GM12872 (cell line): ENCODE measurements at regions not wholly inside any gene's neighbourhood (a gene's known extent, or its start where the extent isn't known, plus 50 kb on each side); places are given as distances from the start of the nearest gene placed in this dataset.

ENCODE experiments used
- TF ChIP-seq, protein P1 (sequence below): IDR thresholded peaks from 3 replicates; pipeline ENCODE4 v1.5.1; 2011; ENCODE audit warnings: low read depth, mild to moderate bottlenecking, low read length, moderate library complexity; ENCODE audit not compliant: insufficient read depth

DNA sequence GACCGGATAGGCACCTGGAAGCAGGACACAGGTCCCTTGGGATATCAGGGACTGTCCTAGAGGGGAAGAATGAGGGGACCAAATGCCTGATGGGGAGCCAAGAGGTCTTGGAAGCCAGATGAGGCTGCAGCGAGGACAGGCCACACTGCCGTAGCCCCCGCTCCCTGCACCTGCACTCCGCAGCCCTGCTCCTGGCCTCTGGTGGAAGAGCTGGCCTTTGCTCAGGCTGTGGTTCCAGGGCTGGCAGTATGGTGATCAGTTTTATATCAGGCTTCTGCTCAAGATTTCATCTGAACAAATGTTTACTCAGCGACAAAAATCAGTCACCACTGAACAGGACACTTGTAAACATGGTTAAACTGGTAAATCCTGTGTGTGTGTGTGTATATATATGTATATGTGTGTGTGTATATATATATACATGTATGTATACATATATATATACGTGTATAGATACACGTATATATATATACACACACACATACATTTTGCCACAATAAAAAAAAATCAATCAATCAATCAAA is 52.5 kb upstream of the TAF1B start:
- TF ChIP-seq, protein P1, sequence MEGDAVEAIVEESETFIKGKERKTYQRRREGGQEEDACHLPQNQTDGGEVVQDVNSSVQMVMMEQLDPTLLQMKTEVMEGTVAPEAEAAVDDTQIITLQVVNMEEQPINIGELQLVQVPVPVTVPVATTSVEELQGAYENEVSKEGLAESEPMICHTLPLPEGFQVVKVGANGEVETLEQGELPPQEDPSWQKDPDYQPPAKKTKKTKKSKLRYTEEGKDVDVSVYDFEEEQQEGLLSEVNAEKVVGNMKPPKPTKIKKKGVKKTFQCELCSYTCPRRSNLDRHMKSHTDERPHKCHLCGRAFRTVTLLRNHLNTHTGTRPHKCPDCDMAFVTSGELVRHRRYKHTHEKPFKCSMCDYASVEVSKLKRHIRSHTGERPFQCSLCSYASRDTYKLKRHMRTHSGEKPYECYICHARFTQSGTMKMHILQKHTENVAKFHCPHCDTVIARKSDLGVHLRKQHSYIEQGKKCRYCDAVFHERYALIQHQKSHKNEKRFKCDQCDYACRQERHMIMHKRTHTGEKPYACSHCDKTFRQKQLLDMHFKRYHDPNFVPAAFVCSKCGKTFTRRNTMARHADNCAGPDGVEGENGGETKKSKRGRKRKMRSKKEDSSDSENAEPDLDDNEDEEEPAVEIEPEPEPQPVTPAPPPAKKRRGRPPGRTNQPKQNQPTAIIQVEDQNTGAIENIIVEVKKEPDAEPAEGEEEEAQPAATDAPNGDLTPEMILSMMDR: no peak

DNA sequence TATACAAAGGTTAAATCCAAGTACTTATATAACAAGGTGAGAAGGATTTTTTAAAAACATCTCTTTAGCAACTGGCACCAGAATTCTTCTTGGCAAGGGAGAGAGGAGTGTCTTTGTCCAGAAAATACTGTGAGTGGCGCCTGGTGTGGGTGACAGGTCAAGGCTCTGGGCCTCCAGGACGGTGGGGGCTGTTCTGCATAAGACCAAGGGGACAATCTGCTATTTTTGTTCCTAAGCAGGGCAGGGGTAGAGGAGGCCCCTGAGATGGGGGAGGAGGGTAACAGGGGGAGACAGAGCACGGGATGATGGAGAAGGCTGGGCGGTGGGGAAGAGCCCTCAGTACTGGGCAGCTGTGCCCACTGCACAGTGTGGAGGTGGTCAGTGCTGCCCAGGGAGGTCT is 51.6 kb upstream of the TAF1B start:
- TF ChIP-seq, protein P1: no peak

DNA sequence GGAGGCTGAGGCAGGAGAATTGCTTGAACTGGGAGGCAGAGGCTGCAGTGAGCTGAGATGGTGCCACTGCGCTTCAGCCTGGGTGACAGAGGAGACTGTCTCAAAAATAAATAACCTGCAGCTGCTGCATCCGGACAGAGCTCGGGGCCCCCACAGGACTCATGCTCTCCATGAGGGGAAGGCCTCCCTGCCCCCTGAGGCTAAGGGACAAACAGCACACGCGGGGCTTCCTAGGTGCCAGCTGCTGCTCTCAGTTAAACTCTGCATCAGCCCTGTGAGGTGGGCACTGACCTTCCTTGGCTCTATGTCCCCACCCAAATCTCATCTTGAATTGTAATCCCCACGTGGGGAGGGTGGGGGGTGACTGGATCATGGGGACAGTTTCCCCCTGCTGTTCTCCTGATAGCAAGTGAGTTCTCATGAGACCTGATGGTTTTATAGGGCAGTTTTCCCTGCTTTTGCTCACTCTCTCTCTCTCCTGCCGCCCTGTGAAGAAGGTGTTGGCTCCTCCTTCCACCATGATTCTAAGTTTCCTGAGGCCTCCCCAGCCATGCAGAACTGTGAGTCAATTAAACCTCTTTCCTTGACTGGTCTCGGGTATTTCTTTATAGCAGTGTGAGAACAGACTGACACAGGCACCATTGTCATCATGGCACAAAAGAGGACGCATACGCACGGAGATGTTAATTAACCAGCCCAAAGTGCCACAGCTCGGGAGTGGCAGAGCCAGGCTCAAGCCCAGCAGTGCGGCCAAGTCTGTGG is 49.9 kb upstream of the TAF1B start:
- TF ChIP-seq, protein P1: no peak
